ENCODE measurements at regions not wholly inside any gene's neighbourhood (a gene's known extent, or its start where the extent isn't known, plus 50 kb on each side); places are given as distances from the start of the nearest gene placed in this dataset.

DNA sequence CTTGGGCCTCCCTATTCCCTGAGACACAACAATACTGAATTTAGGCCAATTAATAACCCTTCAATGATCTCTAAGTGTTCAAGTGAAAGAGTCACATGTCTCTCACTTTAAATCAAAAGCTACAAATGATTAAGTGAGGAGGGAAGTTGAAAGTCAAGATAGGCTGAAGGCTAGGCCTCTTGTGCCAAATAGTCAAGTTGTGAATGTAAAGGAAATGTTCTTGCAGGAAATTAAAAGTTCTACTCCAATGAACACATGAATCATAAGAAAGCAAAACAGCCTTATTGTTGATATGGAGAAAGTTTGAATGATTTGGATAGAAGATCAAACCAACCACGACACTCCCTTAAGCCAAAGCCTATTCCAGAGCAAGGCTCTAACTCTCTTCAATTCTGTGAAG, 286.9 kb downstream of the MEIS1 start:
- DNase-seq (ENCODE audit: low read depth): no peak

DNA sequence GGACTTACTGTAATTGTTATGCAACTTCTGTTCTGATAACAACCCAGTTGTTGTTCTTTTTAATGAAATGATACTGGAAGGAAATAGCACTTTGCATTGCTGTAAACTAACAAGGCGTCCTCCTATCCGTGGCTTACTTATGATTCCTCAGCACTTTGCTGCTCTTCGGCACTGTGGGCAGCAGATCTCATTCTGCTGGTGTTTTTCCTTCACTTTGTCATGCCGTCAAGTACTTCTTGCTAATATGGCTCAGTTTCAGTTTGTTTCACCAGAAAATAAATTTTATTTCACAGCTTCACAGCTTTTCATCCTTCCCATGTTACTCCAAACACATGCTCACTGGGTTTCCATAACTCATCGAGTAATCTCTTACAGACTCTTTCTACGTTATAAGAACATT, 289.3 kb downstream of the MEIS1 start:
- DNase-seq (ENCODE audit: low read depth): no peak

DNA sequence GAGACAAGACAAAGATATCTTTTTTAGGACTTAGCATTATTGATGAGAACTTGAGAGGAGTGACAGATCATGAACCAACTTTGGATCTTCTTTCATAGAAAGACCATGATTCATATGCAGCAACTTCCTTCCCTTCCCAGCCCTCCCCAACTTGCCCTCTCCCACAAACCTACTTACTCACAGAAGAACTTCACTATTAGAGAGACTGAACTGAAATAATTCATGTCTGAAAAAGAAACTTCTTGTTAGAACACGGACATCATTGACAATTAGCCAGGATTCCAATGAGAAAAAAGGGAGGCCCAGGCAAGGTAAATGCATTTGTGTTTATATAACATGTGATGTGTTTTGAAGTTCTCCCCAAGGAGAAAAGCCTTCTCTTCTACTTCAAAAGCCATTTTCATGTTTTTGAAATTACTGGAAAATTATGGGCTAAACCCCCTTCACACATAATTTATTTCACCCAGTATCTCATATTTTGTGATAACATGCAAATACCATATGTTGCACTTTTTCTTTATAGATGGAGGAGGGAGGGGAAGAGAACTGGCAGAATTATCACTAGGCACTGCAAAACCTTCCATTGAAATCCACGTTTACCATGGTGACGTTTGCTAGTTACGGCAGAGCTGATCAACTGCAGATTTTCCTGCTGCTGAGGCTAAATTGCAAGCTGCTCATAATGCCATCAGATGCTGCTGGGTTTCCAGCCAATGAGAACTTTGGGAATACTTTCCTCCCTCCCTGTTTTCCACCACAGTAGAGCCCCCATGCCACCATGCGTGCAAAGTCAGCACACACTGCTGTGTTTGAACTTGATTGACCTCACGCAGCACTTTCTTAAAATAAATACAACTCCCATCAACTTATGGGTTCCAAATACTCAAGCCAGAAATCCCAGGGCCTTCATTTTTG, 294.7 kb downstream of the MEIS1 start:
- DNase-seq (ENCODE audit: low read depth): no peak

DNA sequence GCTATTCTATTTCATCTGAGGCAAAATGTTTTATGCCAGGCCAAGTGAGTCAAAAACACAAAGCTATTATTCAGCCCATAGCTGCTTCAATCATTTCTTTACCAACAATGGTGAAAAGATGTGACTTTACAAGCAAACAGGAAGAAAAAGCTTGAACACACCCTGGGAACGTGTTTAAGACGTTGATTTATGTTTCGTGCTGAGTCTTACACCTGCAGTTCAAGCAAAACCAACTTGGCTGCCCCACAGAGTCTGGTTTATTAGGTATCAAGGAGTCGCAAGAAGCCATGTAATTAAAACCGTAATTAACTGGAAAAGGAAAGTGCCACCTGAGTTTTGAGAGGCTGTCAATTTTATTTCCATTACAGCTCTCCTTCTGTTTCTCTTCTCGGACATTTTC, 295.5 kb downstream of the MEIS1 start:
- DNase-seq (ENCODE audit: low read depth): no peak

DNA sequence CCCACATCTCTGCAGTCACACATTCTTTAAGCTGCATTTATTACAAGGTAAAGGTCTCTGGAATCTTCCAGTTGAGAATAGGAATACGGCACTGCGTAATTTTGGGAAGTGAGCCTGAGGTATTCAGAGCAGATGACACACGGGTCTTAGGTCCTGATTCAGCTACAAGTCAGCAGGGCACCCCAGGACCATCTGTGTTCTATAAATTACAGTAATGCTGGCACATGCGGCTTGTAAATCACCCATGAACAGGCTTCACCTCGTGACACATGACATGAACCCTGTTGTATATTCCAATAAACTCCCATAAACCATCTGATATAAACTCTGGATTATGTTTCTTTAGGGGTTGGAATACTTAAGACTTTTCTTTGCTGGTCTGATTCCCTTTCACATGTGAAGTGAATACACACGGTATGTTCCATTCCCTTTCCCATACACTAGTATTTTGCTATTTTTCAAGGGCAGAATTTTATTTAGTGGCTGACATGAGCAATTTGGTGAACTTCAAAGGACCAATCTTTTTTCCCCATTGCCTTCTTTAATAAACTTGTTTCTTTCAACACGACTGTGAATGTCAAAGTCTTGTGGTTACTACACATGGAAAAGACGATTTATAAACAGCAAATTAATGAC, 298.6 kb downstream of the MEIS1 start:
- DNase-seq (ENCODE audit: low read depth): no peak

DNA sequence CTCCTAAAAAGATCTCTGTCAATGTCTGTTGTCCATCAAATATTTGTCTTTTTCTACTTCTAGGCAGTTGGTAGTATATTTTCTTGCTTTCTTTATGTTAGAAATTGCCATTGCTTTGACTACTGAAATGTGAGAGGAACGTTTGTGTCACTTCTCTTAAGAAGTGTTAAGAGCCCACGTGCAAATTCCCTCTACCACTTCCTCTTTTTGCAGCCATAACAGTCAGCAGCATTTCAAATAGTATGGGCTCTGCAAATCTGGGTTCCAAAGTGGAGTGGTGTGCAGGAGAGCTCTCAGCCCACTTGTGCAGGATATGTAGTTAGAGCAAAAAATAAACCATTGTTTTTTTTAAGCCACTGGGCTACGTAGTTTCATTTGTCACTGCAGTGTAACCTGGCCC, 314.0 kb downstream of the MEIS1 start:
- no peak for DNase-seq (ENCODE audit: low read depth)

DNA sequence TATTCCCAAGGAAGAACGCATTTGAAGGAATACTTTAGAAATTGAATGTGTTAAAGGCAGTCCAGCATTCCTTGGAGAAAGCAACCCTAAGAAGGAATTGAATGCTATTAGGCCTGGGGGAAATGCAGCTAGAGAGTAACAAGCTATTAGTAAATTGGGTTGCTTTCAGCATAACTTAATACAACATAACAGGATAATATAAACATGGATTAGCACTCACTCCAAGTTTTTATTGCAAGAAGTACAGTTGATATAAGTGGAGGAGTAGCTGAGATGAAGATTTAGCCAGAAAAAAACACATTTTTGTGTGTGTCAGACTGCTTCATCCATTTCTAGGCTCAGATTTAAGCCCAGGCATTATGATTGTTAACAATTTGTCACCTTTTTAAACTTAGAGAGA, 314.6 kb downstream of the MEIS1 start:
- DNase-seq (ENCODE audit: low read depth): no peak

DNA sequence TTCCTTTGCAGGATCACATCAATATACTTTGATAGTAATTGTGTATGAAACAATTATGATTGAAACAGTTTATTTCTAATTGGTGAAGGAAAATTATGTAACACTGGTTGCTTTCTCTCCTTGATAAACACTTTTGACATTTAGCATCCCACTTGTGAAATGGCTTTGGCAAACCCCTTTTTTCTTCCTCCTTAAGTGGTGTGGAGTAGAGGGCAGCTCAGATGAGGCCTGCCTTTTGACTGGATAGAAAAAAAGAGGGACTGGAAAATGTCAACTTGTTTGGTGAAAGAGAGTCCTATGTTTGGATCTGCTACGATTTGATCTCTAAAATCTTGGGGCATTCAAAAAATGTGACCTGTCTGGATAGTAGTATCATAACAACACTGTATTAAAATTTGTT, 318.3 kb downstream of the MEIS1 start:
- no peak for DNase-seq (ENCODE audit: low read depth)

DNA sequence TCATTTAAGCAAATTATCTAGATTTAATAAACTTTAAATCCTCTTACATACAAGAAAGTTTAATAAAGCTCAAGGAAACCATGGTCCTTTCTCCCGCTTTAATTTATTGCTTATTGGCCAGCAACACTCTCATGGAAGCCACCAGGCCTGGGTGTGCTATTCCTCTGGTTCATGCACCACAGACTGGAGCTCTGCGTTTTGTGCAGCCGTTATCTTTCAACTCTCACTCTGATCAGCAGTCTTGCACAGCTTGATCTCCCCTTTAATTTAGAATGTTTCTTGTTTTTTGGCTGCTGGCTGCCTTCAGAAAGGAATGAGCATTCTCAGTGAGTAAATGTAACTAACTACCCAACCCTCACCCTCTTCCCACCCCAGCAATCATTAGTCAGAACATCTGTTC, 318.7 kb downstream of the MEIS1 start:
- no peak for DNase-seq (ENCODE audit: low read depth)

DNA sequence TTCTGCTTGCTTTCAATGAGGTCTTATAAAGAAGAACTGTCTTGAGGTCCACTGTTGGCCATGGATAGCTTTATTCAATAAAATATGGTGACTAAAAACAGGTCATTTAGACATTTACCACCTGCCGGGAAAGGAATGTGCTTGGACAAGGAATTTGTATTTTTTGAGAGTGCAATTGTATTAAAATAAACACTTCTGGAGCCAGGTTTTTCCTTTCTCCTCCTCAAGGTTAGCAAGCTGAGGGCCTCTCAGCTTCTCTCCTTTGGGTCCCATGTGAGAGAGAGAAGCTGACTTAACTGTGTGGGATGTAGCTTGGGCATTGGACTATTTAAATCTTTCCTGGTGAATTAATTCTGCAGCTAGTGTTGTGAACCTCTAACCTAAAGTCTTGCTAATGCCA, 321.0 kb downstream of the MEIS1 start:
- no peak for DNase-seq (ENCODE audit: low read depth)

DNA sequence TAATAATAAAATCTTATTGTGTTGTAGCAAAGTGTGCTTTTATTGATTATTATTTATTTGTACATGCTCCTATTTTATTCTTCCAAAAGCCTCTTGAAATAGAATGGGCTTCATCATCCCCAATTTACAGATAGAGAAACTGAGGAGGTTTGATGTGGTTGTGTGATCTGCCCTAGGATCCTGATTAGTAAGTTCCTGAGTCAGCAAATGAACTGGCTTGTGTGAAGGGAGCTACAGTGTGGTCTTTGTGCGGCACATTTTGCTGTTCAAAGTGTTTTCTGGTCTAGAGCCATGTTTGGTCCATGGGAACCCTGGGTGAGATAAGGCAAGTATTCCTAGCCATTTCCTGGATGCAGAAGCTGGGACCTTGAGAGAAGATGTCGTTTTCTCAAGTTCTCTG, 326.9 kb downstream of the MEIS1 start:
- DNase-seq (ENCODE audit: low read depth): no peak

DNA sequence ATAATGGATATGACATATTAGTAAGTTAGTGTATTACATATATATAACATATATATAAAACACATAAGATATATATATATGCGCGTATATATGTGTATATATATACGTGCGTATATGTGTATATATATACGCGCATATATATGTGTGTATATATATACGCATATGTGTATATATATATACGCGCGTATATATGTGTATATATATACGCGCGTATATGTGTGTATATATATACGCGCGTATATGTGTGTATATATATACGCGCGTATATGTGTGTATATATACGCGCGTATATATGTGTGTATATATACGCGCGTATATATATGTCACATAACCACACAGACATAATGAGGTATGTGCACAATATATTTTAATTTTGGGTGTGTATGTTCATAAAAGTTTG, 327.8 kb downstream of the MEIS1 start:
- DNase-seq (ENCODE audit: low read depth): no peak

DNA sequence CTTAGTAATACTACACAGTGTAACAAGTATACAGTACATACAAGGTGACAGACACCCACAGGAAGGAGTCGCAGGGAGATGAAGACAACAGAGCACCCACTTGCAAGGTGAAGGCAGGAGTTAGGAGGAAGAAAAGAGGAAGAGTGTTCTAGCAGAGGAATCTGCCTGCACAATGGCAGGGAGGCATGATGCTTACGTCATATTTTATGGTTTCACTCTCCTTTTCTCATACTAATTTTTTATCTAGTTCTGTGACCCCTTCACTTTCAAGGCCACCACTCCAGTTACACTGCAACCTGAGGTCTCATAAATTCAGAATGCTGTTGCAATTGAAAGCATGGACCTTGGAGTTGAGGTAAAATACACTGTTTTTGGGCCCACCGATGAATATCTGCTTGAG, 331.7 kb downstream of the MEIS1 start:
- DNase-seq (ENCODE audit: low read depth): no peak

DNA sequence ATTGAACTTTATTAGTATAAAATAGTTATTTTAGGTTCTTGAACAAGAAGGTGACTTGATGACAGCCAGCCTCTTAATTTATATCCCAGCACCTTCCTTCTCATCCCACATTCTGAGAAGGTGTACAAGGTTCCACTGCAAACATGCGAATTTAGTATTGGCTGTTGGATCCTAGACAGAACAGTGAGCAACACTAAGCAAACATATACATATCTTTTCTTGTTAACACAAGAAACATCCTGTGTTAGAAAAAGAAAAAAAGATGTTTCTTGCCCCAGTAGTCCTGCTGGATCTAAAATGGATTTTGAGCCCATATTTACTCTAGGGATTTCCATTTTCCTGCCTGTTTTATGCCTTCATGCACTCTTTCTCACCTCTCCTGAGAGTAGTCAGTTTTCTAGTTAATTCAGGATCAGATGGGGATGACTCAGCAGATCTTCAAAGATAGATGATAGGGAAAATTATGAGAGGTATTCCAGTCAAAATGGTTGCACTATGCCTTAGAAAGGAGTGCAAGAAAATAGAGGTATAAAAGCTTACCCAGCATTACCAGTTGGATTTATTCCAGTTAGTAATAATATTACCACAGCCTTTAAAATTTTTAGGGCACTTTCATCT, 336.5 kb downstream of the MEIS1 start:
- DNase-seq (ENCODE audit: low read depth): no peak

DNA sequence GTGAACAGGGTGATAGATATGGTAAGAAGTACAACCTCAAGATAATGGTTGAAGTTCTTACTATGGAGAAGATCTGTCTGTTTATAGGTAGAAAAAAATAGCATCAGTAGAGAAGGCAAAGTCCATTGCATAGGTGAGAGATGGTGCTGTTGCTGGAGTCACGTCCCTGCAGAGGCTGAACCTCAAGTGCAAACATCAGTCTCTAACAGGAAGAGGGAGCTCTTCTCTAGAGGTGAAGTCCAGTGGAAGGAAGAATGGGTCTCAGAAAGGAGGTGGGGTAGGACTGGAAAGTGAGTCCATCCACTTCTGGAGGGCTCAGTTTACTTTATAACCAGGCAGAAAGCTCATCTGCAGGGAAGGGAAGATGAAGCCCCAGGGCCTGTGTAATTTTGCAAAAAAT, 337.7 kb downstream of the MEIS1 start:
- DNase-seq (ENCODE audit: low read depth): no peak

DNA sequence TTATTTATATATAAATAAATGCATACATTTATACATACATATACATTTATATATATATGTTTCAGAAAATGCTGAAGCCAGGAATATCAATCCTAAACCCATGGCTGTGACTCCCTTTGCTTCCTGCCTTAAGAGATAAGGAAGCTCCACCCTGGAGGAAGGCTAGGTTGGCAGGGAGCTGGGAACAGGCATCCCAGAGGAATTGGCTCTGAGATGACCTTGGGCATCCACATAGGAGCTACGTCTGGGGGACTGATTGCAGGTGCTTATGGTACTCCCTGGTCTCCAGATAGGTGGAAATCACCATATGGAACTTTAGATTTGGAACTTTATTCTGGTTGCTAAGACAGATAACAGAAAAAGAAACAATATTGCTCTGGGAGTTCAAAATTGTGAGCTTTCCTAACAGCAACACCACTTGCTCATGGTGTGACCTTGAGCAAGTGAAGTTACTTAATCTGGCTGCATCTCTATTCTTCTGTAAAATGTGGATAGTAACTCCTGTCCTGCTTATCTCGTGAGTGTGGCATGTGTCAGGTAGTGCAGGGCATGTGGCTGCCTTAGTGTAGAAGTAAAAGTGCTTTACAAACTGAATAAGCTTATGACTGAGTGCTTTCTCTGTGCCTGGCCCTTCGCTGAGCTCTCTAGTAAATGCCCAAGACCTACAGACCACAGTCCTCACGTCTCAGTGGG, 341.0 kb downstream of the MEIS1 start:
- no peak for DNase-seq (ENCODE audit: low read depth)

DNA sequence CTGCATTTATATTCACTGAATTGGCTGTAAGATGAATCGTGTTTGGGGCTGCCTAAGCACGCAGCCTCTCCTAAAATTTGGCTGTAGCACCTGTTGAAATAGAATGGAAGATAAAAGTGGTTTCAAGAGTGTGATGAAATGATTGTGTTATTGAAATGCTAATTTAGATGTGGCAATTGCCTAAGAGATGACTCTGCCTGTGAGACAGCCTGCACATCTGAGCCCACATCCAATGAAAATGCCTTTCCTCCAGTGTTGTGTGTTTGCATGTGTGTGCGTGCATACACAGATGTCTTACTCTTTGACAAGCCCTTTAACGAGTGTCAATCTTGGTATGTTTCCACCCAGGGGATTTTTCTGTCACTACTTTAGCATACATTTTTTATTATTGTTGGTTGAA, 346.9 kb downstream of the MEIS1 start:
- DNase-seq (ENCODE audit: low read depth): no peak

DNA sequence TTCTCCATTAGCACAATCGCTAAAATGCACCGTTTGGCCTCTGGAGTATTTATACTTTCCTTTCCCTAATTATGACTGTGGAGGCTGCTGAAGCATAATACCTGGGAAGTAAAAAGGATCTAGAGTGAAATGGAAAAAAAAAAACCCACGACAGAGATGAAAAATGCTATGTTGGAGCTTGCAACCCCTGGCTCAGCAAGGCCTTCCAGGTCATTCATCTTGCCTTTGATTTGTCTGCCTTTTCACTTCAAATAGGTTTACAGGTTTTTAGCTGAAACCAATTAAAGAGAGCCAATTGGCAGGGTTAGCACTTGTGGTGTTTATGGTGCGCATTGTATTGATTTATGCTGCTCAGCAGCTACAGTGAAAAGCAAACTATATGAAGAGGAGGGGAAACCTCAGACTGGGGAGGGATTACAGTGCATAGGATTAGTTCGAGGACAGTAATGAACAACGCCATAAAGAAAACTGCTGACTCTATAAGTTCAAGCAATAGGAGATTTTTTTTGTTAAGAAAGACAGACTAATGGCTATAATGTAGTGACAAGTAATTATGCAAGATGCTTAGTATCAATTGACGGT, 347.9 kb downstream of the MEIS1 start:
- no peak for DNase-seq (ENCODE audit: low read depth)

DNA sequence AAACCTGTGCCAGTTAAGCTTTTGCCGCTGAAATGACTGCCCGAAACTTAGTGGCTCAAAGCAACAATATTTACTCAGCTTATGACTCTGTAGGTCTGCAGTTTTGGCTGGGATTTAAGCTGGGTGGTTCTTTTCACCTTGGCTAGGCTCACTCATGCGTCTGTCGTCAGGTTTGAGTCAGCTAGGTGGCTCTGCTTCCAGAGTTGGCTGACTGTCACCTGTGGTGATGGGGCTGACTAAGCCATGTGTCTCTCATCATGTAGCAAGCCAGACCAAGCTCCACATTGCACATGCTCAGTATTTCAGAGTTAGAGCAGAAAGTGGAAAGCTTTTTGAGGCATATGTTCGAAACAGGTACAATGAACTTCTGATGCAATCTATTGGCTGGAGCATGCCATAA, 354.8 kb downstream of the MEIS1 start:
- DNase-seq (ENCODE audit: low read depth): no peak

DNA sequence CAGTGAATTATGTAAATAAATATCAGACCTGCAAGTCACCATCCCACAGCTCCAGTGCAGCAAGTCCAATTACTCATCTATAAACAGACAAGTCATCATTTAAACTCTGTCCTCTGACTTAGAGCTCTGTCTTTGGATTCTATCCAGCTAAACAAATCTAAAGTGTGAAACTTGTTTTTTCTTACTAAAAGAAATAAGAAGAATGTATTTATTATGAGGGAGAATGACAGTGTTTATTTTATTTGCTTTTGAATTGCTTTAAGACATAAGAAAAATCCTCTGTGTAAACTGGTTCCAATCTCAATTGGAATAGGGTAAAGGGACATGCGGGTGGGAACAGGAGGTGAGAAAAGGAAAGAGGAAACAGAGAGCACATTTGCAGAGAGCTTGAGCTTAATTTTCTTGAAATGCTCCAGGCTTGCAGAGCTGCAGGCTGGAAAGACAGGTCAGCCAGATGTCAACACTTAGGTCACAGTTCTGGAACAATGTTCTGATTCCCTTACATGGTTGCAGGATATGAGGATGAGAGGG, 355.8 kb downstream of the MEIS1 start:
- DNase-seq (ENCODE audit: low read depth): no peak

DNA sequence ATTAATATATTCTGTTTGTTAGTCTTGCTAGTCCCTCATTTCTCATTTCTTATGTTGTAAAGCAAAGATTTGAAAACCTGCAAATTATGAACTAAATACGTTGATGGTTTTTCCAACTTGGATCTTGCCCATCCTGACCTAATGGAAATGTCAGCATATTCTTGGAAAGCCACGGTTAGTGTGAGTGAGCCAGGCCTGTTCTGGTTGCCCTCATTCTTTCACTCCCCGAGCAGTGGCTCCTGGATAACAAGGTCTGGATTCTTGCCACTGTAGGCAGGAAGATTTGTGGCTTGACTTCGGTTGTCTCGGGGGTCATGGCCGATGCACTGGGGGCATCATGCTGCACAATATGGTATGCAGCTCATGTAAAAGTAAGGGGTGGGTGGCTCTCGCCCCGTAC, 359.1 kb downstream of the MEIS1 start:
- no peak for DNase-seq (ENCODE audit: low read depth)

DNA sequence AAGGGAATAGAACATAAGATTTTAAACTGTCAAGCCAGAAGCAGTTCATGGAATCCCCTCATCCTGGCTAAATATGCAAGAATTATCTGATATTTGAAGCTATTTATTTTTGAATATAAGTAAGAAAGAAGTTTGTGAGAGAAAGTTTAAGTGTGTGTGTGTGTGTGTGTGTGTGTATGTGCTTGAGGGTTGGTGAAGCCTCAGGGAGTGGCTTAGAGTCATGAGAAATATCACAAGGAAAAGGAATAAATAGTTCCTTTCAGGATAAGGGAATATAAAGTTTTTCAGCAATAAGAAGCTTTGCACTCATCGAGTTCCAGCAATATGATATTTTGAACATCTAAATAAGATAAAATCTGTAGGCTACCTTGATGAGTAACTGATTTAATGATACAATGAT, 359.6 kb downstream of the MEIS1 start:
- no peak for DNase-seq (ENCODE audit: low read depth)

Data from HS-5 (cell line).